Loucy (cell line): ENCODE measurements at regions not wholly inside any gene's neighbourhood (a gene's known extent, or its start where the extent isn't known, plus 50 kb on each side); places are given as distances from the start of the nearest gene placed in this dataset.
"Not testable (repeated sequence)": the region's sequence is repeated elsewhere in the genome, so short reads cannot be mapped to it uniquely, and the experiment has no call there.

Source experiments
- EZH2phosphoT487 ChIP-seq: fragments of 200-600 bp; IDR thresholded peaks from 2 replicates; pipeline ENCODE4 v1.6.1; 2018; ENCODE audit warnings: antibody characterized with exemption, mild to moderate bottlenecking, moderate library complexity, borderline replicate concordance
- TF ChIP-seq, protein P1 (sequence below): fragments of 200-600 bp; sonication (generic); conservative IDR thresholded peaks from 2 replicates; pipeline ENCODE4 v1.5.1; 2014; ENCODE audit warnings: mild to moderate bottlenecking, antibody characterized with exemption, low read length

DNA sequence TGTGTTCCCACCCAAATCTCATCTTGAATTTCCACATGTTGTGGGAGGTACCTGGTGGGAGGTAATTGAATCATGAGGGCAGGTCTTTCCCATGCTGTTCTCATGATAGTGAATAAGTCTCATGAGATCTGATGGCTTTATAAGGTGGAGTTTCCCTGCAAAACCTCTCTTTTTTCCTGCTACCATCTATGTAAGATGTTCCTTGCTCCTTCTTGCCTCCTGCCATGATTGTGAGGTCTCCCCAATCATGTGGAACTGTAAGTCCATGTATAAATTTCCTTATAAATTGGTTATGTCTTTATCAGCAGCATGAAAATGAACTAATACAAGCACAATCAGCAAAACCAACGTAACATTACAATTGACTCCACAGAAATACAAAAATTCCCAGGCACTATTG lies 814.8 kb upstream of the CITED2 start:
- not testable (repeated sequence) for TF ChIP-seq EZH2phosphoT487
- TF ChIP-seq, protein P1, sequence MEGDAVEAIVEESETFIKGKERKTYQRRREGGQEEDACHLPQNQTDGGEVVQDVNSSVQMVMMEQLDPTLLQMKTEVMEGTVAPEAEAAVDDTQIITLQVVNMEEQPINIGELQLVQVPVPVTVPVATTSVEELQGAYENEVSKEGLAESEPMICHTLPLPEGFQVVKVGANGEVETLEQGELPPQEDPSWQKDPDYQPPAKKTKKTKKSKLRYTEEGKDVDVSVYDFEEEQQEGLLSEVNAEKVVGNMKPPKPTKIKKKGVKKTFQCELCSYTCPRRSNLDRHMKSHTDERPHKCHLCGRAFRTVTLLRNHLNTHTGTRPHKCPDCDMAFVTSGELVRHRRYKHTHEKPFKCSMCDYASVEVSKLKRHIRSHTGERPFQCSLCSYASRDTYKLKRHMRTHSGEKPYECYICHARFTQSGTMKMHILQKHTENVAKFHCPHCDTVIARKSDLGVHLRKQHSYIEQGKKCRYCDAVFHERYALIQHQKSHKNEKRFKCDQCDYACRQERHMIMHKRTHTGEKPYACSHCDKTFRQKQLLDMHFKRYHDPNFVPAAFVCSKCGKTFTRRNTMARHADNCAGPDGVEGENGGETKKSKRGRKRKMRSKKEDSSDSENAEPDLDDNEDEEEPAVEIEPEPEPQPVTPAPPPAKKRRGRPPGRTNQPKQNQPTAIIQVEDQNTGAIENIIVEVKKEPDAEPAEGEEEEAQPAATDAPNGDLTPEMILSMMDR: not testable (repeated sequence)
